GM21515 (cell line): ENCODE measurements at regions not wholly inside any gene's neighbourhood (a gene's known extent, or its start where the extent isn't known, plus 50 kb on each side); places are given as distances from the start of the nearest gene placed in this dataset.

ENCODE experiments used
- ATAC-seq: cut with Tn5 transposase; IDR thresholded peaks from one replicate; pipeline ENCODE4 v1.9.1; 2021; ENCODE audit not compliant: unreplicated experiment

DNA sequence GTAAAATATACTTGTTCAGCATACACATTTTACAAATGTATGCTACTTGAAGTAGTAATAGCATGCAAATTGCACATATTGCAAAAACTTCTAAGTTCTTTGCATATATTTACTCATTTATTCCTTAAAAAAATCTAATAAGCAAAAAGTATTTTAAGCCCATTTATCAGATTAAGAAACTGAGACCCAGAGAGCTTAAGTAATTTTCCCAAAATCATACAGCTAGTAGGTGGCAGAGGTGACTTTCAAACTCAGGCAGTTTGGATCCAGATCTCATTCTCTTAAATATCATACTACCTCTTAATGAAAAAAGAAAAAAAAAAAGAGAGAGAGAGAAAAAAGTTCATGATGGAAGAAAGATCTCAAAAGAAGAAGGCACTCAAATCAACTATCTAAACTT, 157.9 kb downstream of the RPS12 start:
- no peak for ATAC-seq

DNA sequence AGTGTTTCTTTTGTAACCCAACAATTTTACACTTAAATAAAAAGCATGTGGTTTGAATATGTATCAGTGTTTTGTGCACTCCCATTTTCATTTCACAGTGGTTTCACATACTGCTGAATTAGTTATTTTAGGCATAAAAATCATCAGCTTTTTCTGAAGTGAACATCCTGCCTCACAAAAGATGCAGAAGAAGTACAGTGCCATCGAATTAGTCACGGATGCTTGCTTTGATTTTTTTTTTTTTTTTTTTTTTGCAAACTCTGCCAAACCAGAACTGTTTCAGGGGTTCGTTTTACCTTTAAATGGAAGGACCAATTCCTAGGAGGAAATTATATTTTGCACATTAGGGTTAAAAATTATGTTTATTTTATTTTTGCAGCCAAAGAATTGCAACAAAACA, 158.6 kb downstream of the RPS12 start:
- ATAC-seq: no peak

DNA sequence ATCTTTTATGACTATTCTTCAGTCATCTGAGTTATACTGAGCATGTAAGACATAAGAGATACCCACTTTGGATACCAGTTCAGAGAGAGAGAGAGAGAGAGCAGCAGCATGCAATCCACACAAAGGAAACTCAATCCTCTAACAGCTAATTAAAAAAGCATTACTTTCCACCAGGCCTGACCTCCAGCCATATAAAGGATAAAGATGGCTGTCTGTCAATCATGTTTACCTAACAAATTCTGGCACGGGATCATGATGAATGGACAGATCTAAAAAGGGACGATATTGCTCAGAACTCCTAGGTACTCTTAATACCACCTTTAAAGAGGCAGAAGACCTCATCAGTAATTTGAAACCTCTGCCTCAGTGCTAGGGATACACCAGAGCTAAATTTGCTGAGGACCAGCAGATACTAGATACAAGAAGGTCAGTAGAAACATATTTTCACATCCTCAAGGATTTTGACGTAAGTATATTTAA, 159.2 kb downstream of the RPS12 start:
- ATAC-seq: no peak

GRCh38 chr6:132974122-132974521, 159.8 kb downstream of the RPS12 start:
- no peak for ATAC-seq

GRCh38 chr6:132977413-132977812, 163.0 kb downstream of the RPS12 start:
- no peak for ATAC-seq

DNA sequence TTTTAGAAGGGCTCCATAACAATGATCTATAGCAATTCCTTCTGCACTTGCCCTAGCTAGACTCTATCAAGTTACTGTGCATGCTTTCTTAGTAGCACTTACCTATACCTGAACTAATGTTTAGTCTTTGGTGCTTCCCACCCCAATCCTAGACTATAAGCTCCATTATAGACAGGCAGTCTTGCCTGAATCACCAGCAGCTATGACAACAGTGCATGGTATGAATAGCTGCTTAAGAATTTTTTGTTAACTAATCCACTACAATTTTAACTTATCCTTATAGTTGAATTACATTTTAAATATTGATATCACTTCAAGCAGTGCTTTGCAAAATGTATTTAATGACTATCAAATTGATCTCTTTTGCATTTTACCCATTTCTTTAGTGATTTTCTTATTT, 164.3 kb downstream of the RPS12 start:
- ATAC-seq: no peak

GRCh38 chr6:132993738-132994137, 179.4 kb downstream of the RPS12 start:
- ATAC-seq: no peak

DNA sequence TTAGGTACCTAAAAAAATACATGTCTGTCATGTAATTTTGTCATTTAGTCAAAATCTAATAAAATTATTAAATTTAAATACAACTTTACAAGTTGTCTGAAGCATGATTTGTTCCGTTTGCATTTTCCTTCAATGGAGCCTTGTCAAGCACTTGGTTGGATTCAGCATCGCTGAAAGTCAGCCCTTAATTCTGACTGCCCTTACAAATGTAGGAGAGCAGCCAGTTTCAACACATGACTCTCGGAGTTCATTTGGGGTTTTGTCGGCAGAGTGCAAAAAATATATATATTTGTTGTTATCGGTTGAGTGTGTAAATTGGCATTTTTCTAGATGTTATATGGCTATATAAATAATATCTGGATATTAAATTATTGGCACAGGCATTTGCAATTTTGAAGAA, 180.6 kb downstream of the RPS12 start:
- ATAC-seq: no peak

GRCh38 chr6:132995432-132995831, 181.1 kb downstream of the RPS12 start:
- no peak for ATAC-seq

- no peak for ATAC-seq
These were observed 184.0 kb downstream of the RPS12 start for GRCh38 chr6:132998418-132998817.

DNA sequence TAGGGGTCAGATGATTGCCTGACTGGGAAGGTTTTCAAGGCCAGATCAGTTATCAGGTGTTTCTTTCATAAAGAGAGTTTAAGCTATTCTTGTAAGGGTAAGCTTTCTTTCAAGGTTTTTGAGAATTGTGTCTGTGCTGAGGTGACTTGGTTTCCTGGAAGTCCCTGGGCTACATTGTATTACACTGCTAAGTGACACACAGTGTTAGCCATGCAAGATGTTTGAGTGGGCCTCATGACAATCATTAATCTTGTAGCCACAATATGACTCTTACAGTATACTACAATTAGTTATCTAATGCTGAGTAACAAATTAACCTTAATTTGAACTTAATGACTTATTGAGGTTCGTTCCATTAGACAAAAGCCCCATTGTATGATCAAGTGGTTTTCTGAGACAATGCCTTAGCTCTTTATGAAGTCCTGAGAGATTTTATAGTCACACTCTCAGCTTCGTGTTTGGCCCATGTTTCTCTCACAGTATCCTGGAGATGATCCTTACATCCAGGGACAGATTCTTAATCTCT, 186.7 kb downstream of the RPS12 start:
- ATAC-seq: no peak

DNA sequence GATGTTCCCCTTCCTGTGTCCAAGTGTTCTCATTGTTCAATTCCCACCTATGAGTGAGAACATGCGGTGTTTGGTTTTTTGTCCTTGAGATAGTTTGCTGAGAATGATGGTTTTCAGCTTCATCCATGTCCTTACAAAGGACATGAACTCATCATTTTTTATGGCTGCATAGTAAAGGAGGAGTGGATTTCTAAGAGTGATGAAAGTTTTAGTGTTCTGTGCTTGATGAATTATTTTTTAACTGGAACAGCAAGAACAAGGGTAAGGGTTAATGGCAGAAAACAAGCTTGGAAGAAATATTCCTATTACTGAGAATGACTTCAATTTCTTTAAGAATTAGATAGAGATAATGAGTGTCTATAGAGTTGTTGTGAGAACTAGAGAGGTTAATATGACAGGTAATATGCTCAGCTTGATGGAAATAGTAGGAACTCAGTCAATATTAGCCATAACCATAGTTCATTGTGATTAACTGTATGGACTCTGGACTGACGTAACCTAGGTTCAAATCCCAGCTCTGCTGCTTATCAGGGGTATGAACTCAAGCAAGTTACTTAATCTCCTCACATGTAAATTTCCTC, 190.0 kb downstream of the RPS12 start:
- ATAC-seq: no peak

- ATAC-seq: no peak
These were observed 198.4 kb downstream of the RPS12 start for GRCh38 chr6:133012774-133013173.

GRCh38 chr6:133016631-133017030, 202.3 kb downstream of the RPS12 start:
- ATAC-seq: no peak

DNA sequence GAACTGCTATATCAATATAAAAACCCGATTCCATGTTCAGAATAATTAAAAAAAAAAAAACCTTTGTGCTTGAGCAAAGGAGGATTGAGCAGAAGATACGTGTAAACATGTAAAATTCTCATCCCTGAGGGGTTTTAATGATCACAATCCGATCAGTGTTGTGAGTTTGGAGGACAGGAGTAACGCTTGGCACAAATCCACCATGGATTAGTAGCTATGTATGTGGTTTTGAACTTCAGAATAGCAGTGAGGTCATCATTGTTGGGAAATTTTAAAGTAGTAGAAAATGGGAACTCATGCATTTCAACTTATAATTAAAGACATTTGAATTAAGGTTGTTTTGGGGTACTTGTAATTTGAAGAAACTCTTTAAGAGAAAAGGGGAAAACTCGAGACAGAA, 203.2 kb downstream of the RPS12 start:
- no peak for ATAC-seq

- ATAC-seq: no peak
These were observed 212.3 kb downstream of the RPS12 start for GRCh38 chr6:133026705-133027104.

DNA sequence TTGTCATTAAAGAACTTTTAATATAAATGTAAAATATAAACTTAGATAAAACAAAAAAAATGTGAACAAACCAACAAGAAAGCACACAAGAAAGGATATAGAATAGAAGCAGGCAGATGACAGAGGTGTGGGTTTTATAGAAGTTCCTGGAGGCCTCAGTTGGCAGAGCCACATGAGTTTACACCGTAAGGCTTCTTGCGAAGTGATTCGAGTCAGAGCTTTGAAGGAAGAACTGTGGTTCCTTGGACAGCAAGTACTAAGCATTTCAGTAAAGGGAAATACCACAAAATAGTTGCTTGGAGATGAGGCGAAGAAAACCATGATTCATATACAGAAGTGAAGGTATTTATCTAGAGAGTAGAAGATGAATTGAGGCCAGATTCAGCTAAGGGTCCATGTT, 207.9 kb upstream of the EYA4 start:
- ATAC-seq: no peak

DNA sequence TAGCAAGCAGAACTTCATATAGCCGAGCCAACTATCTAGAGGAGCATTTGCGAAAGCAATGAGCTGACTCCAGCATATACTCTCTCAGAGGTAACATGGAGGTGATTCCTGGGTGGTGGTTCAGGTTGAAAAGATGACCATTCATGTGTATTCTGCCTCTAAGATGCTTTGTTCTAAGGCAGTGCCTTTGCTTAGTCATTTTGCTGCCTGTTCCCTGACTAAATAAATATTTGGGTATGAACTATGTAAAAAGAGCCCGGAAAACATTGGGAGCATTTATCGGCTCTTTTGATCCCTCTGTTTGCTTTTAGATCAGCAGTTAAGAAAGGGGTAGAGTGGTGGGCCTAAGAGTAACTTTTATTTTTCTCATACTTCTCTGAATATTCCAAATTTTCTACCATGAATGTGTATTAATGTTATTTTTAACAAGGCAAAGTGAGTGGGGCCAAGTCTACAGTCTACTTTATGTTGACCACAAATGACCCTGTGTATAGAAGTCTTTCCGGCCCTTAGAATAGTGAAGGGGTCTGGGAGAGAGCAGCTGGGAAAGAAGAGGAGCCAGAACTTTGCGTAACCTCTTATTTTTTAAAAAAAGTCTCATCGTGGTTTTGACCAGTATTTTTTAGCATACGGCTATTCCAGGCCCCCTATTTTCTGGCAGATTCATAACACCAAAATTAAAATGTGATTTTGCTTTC, 206.5 kb upstream of the EYA4 start:
- no peak for ATAC-seq

DNA sequence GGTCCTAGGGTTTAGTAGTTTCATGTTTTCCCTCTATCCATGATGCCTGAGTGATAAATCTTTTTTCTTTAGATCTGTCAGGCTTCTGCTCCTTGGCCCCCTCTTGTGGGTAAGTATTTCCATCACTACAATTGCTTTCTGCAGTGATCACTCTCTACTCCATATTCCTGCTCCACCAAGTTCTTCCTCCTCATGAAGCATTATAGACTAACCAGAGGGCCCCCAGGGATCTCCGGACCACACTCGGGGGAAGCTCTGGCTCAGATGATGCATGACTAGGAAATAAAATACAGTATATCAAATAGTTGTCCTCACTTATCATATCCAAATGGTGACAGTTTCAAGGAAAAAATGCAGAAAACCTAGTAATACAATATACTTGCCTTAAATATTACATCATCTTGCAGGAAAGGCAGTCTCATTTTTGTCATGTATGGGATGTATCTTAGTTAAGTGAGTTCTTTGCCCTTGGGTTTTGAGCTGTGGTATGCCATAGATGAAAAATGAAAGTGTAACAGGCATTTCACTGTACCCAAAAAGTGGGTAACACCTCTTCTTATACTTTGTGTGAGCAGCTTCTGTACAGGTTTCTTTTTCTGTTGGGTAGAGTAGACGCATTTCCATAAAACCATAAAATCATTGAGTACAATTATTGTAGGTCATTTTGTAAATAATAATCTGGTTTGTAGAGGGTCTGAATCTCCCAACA, 200.9 kb upstream of the EYA4 start:
- ATAC-seq: no peak

DNA sequence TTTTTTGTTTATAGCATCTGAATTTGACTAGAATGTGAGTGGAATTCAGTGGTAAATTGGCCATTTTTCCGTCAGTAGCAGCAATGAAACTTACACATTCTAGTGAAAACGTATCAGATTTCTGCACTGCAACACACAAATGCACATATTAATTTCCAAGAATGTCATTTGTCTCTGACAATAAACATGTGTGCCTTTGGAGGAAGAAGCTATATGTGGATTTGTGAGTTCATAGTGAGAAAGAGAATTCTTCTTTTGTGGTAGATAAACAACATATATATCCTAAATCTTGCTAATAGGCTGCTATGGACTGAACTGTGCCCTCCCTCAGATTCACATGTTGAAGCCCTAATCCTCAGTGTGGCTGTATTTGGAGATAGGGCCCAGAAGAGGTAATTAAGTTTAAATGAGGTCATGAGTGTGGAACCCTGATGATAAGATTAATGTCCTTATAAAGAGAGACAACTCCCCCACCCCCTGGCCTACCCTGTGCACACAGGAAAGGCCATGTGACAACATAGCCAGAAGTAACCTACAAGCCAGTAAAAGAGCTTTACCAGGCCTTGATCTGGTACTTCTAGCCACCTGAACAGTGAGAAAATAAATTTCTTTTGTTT, 200.2 kb upstream of the EYA4 start:
- ATAC-seq: no peak

GRCh38 chr6:133042550-133043120, 198.5 kb upstream of the EYA4 start:
- ATAC-seq: no peak
